Panc1 (cell line): ENCODE measurements at regions not wholly inside any gene's neighbourhood (a gene's known extent, or its start where the extent isn't known, plus 50 kb on each side); places are given as distances from the start of the nearest gene placed in this dataset.

Experiments used
- ATAC-seq: fragments of 200-7000 bp; cut with Tn5 transposase; 2 replicates; pipeline ENCODE4 v1.9.1; 2020; ENCODE audit warnings: mild to moderate bottlenecking, moderate library complexity
- BruUV-seq: library from RNA; stranded (reverse); fragments of 400-500 nt; replicated peaks from 2 replicates; lab custom pipeline; 2021; lab: Mats Ljungman, UMichigan
- CTCF ChIA-PET: fragments of 300-600 bp; sonication (Branson Sonifier 250); formaldehyde crosslinking; loops from one replicate; lab custom pipeline; 2022; ENCODE audit warnings: antibody characterized with exemption; lab: Charles Lee
- POLR2A ChIA-PET: fragments of 300-600 bp; sonication (Branson Sonifier 250); formaldehyde crosslinking; loops from one replicate; lab custom pipeline; 2022; ENCODE audit warnings: antibody characterized with exemption; lab: Charles Lee
- DNase-seq: peaks from one replicate; pipeline ENCODE4 v3.0.0-alpha.2; 2010; ENCODE audit warnings: low read depth, low spot score
- H3K27ac ChIP-seq: 2 replicates; pipeline ENCODE4 v1.5.1; 2011; ENCODE audit warnings: mild to moderate bottlenecking, low read length, inconsistent platforms
- H3K27me3 ChIP-seq: fragments of 200-500 bp; sonication (Bioruptor generic); 2 replicates; pipeline ENCODE4 v1.6.0; 2014; ENCODE audit warnings: low read length, inconsistent platforms; ENCODE audit not compliant: control insufficient read depth, insufficient read depth
- H3K36me3 ChIP-seq: fragments of 200-500 bp; sonication (Bioruptor generic); 2 replicates; pipeline ENCODE4 v1.5.1; 2014; ENCODE audit warnings: inconsistent platforms, mild to moderate bottlenecking, low read length, moderate library complexity; ENCODE audit not compliant: control insufficient read depth, insufficient read depth
- H3K4me1 ChIP-seq: 2 replicates; pipeline ENCODE4 v1.5.1; 2011; ENCODE audit warnings: inconsistent platforms, mild to moderate bottlenecking, low read length, moderate library complexity; ENCODE audit not compliant: control insufficient read depth, insufficient read depth
- H3K4me3 ChIP-seq, 2 experiments: 2 replicates each; pipeline ENCODE4 v1.5.1; 2011 to 2012; ENCODE audit warnings: low read depth in 2 of 2, low read length in 2 of 2, mild to moderate bottlenecking in 2 of 2, inconsistent platforms in 1 of 2, moderate library complexity in 1 of 2
- H3K9me3 ChIP-seq: fragments of 200-500 bp; sonication (Bioruptor generic); 2 replicates; pipeline ENCODE4 v1.5.1; 2014; ENCODE audit warnings: low read depth, mild to moderate bottlenecking, inconsistent platforms, low read length, moderate library complexity; ENCODE audit not compliant: control insufficient read depth, insufficient read depth
- POLR2AphosphoS5 ChIP-seq: IDR thresholded peaks from 2 replicates; pipeline ENCODE4 v1.6.1; 2012; ENCODE audit warnings: mild to moderate bottlenecking, low read depth, low read length, moderate library complexity
- SIN3A ChIP-seq: IDR thresholded peaks from 2 replicates; pipeline ENCODE4 v1.6.1; 2012; ENCODE audit warnings: low read depth, mild to moderate bottlenecking, low read length, moderate library complexity, borderline replicate concordance; ENCODE audit not compliant: insufficient read depth
- TCF7L2 ChIP-seq: IDR thresholded peaks from 2 replicates; pipeline ENCODE4 v1.6.1; 2011; ENCODE audit warnings: mild to moderate bottlenecking, low read depth, low read length, inconsistent platforms
- in situ Hi-C: cut with HindIII; loops from 2 replicates; pipeline ENCODE4 v1.10.0; 2016; ENCODE audit warnings: low sequenced_read_pairs, low pct_unique_long_range_greater_than_20kb
- intact Hi-C: fragments of 100-400 bp; cut with micrococcal nuclease; formaldehyde crosslinking; loops from one replicate; pipeline ENCODE4 v1.10.0; 2022; ENCODE audit not compliant: unreplicated experiment
- TF ChIP-seq, protein P1 (sequence below): fragments of 450-650 bp; IDR thresholded peaks from 2 replicates; pipeline ENCODE4 v1.5.1; 2017; ENCODE audit warnings: mild to moderate bottlenecking
- TF ChIP-seq, protein P2 (sequence below), 2 experiments: IDR thresholded peaks; 2 replicates each; pipeline ENCODE4 v1.6.1; 2011 to 2012; ENCODE audit warnings: low read depth in 2 of 2, control low read depth in 1 of 2, low read length in 1 of 2, mild to moderate bottlenecking in 1 of 2, moderate library complexity in 1 of 2; ENCODE audit not compliant: insufficient read depth in 1 of 2

- ATAC-seq = no peak
Measured at GRCh38 chr2:41828052-41828643, 219.7 kb upstream of the PKDCC start.

GRCh38 chr2:41829052-41829451, 218.8 kb upstream of the PKDCC start:
- Histone ChIP-seq H3K4me1 (no peaks in the 10 kb centered on the region), H3K36me3 (no peaks in the 10 kb centered on the region), H3K27ac (no peak overlapping the region), H3K9me3 (no peaks in the 10 kb centered on the region), H3K4me3 (no peak overlapping the region), H3K27me3 (peaks cover 27% of the 10 kb centered on the region)
- POLR2A ChIA-PET = no interaction called here
- CTCF ChIA-PET = no interaction called here
- DNase-seq = no peak
- no peak for TF ChIP-seq SIN3A
- TF ChIP-seq, protein P1, sequence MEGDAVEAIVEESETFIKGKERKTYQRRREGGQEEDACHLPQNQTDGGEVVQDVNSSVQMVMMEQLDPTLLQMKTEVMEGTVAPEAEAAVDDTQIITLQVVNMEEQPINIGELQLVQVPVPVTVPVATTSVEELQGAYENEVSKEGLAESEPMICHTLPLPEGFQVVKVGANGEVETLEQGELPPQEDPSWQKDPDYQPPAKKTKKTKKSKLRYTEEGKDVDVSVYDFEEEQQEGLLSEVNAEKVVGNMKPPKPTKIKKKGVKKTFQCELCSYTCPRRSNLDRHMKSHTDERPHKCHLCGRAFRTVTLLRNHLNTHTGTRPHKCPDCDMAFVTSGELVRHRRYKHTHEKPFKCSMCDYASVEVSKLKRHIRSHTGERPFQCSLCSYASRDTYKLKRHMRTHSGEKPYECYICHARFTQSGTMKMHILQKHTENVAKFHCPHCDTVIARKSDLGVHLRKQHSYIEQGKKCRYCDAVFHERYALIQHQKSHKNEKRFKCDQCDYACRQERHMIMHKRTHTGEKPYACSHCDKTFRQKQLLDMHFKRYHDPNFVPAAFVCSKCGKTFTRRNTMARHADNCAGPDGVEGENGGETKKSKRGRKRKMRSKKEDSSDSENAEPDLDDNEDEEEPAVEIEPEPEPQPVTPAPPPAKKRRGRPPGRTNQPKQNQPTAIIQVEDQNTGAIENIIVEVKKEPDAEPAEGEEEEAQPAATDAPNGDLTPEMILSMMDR = no peak
- no peak for TF ChIP-seq POLR2AphosphoS5
- TF ChIP-seq TCF7L2 = no peak
- TF ChIP-seq, protein P2, sequence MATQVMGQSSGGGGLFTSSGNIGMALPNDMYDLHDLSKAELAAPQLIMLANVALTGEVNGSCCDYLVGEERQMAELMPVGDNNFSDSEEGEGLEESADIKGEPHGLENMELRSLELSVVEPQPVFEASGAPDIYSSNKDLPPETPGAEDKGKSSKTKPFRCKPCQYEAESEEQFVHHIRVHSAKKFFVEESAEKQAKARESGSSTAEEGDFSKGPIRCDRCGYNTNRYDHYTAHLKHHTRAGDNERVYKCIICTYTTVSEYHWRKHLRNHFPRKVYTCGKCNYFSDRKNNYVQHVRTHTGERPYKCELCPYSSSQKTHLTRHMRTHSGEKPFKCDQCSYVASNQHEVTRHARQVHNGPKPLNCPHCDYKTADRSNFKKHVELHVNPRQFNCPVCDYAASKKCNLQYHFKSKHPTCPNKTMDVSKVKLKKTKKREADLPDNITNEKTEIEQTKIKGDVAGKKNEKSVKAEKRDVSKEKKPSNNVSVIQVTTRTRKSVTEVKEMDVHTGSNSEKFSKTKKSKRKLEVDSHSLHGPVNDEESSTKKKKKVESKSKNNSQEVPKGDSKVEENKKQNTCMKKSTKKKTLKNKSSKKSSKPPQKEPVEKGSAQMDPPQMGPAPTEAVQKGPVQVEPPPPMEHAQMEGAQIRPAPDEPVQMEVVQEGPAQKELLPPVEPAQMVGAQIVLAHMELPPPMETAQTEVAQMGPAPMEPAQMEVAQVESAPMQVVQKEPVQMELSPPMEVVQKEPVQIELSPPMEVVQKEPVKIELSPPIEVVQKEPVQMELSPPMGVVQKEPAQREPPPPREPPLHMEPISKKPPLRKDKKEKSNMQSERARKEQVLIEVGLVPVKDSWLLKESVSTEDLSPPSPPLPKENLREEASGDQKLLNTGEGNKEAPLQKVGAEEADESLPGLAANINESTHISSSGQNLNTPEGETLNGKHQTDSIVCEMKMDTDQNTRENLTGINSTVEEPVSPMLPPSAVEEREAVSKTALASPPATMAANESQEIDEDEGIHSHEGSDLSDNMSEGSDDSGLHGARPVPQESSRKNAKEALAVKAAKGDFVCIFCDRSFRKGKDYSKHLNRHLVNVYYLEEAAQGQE (IDR thresholded peaks at IDR 0.05; ENCODE audit: insufficient read depth in 1 of 2, low read depth in 2 of 2, low read length in 1 of 2) = no peak
- intact Hi-C loops = no loop called here
- ATAC-seq = no peak
- in situ Hi-C loops = no loop called here
- no TSS peak for BruUV-seq

More at GRCh38 chr2:41828052-41828643, 219.7 kb upstream of the PKDCC start:
- CTCF ChIA-PET = no interaction called here
- in situ Hi-C loops = no loop called here
- no peak overlapping the region for H3K4me3 ChIP-seq
- H3K27ac ChIP-seq = no peak overlapping the region
- H3K27me3 ChIP-seq = peaks cover 30% of the 10 kb centered on the region
- no peak for DNase-seq
- no peaks in the 10 kb centered on the region for H3K36me3 ChIP-seq
- TF ChIP-seq, protein P1 = no peak
- no peak for TF ChIP-seq TCF7L2
- TF ChIP-seq, protein P2 (IDR thresholded peaks at IDR 0.05; ENCODE audit: insufficient read depth in 1 of 2, low read depth in 2 of 2, low read length in 1 of 2) = no peak
- no TSS peak for BruUV-seq
- intact Hi-C loops = no loop called here
- POLR2A ChIA-PET = no interaction called here
- no peaks in the 10 kb centered on the region for H3K4me1 ChIP-seq
- H3K9me3 ChIP-seq = no peaks in the 10 kb centered on the region
